ENCODE measurements at regions not wholly inside any gene's neighbourhood (a gene's known extent, or its start where the extent isn't known, plus 50 kb on each side); places are given as distances from the start of the nearest gene placed in this dataset.

DNA sequence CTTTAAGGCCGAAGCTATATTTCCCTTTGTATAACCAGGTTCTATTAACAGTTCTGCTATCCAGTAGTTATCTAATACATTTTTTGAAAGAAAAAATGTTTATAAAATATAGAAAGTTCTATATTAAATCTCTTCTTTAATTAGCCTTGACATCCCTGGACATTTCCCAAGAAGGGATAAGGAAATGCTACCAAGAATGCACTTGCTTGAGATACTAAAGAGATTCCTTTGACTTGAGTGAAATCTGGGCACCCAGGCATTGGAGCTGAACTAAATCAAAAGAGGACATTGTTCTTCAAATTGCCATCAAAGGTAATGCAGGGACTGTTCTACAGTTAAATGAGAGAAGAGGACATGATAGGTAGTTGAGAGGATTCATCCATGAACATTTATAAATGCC is 535.9 kb upstream of the FAT3 start:
- Histone ChIP-seq H4K20me1 (ENCODE audit: insufficient read depth, low read length) (no peaks in the 10 kb centered on the region), H3K27me3 (replicated peaks; ENCODE audit: insufficient read depth, low read length) (no peaks in the 10 kb centered on the region), H2AFZ (ENCODE audit: low read length) (no peak overlapping the region), H3K9me3 (replicated peaks; ENCODE audit: insufficient read depth, low read length) (no peaks in the 10 kb centered on the region), H3K36me3 (replicated peaks; ENCODE audit: insufficient read depth, low read length) (no peaks in the 10 kb centered on the region), H3K4me3 (ENCODE audit: low read length) (no peak overlapping the region), H3K79me2 (ENCODE audit: low read length) (no peaks in the 10 kb centered on the region), H3K9ac (ENCODE audit: low read length) (no peak overlapping the region), H3K9me2 (replicated peaks; ENCODE audit: insufficient read depth, low read length) (no peaks in the 10 kb centered on the region), H3K4me2 (ENCODE audit: low read depth, low read length) (no peak overlapping the region), H3F3A (ENCODE audit: insufficient read depth, low read length) (no peaks in the 10 kb centered on the region), H3K27ac (ENCODE audit: low read length) (no peak overlapping the region), H3K4me1 (ENCODE audit: low read length) (no peaks in the 10 kb centered on the region)
- DNase-seq: no peak
- TF ChIP-seq EZH2phosphoT487 (IDR thresholded peaks at IDR 0.05; ENCODE audit: low read length): no peak
- no peak for TF ChIP-seq CTCF (IDR thresholded peaks at IDR 0.05; ENCODE audit: low read length)
- TF ChIP-seq EZH2 (optimal IDR thresholded peaks at IDR 0.05; ENCODE audit: low read depth, low read length): no peak

- no peak overlapping the region for H3K4me2 ChIP-seq (ENCODE audit: low read depth, low read length)
- no peaks in the 10 kb centered on the region for H3K36me3 ChIP-seq (replicated peaks; ENCODE audit: insufficient read depth, low read length)
- H3K27me3 ChIP-seq (replicated peaks; ENCODE audit: insufficient read depth, low read length): no peaks in the 10 kb centered on the region
- no peak for DNase-seq
- H3K9me3 ChIP-seq (replicated peaks; ENCODE audit: insufficient read depth, low read length): no peaks in the 10 kb centered on the region
- no peaks in the 10 kb centered on the region for H4K20me1 ChIP-seq (ENCODE audit: insufficient read depth, low read length)
- H3K9me2 ChIP-seq (replicated peaks; ENCODE audit: insufficient read depth, low read length): no peaks in the 10 kb centered on the region
- no peaks in the 10 kb centered on the region for H3K79me2 ChIP-seq (ENCODE audit: low read length)
- H3K27ac ChIP-seq (ENCODE audit: low read length): no peak overlapping the region
- TF ChIP-seq EZH2 (optimal IDR thresholded peaks at IDR 0.05; ENCODE audit: low read depth, low read length) (no peak), CTCF (IDR thresholded peaks at IDR 0.05; ENCODE audit: low read length) (no peak), EZH2phosphoT487 (IDR thresholded peaks at IDR 0.05; ENCODE audit: low read length) (no peak)
- H3F3A ChIP-seq (ENCODE audit: insufficient read depth, low read length): no peaks in the 10 kb centered on the region
- no peaks in the 10 kb centered on the region for H3K4me1 ChIP-seq (ENCODE audit: low read length)
- H2AFZ ChIP-seq (ENCODE audit: low read length): no peak overlapping the region
- H3K4me3 ChIP-seq (ENCODE audit: low read length): no peak overlapping the region
- H3K9ac ChIP-seq (ENCODE audit: low read length): no peak overlapping the region
Observed at GRCh38 chr11:91686700-91687099, 537.9 kb upstream of the FAT3 start.

- no peak overlapping the region for H2AFZ ChIP-seq (ENCODE audit: low read length)
- H3F3A ChIP-seq (ENCODE audit: insufficient read depth, low read length): no peaks in the 10 kb centered on the region
- no peaks in the 10 kb centered on the region for H3K9me3 ChIP-seq (replicated peaks; ENCODE audit: insufficient read depth, low read length)
- H3K4me3 ChIP-seq (ENCODE audit: low read length): no peak overlapping the region
- no peak overlapping the region for H3K9ac ChIP-seq (ENCODE audit: low read length)
- no peaks in the 10 kb centered on the region for H3K27me3 ChIP-seq (replicated peaks; ENCODE audit: insufficient read depth, low read length)
- H3K9me2 ChIP-seq (replicated peaks; ENCODE audit: insufficient read depth, low read length): no peaks in the 10 kb centered on the region
- no peaks in the 10 kb centered on the region for H4K20me1 ChIP-seq (ENCODE audit: insufficient read depth, low read length)
- H3K36me3 ChIP-seq (replicated peaks; ENCODE audit: insufficient read depth, low read length): no peaks in the 10 kb centered on the region
- no peaks in the 10 kb centered on the region for H3K4me1 ChIP-seq (ENCODE audit: low read length)
- TF ChIP-seq EZH2 (optimal IDR thresholded peaks at IDR 0.05; ENCODE audit: low read depth, low read length): no peak
- H3K4me2 ChIP-seq (ENCODE audit: low read depth, low read length): no peak overlapping the region
- H3K79me2 ChIP-seq (ENCODE audit: low read length): no peaks in the 10 kb centered on the region
- no peak overlapping the region for H3K27ac ChIP-seq (ENCODE audit: low read length)
- DNase-seq: no peak
Observed at GRCh38 chr11:91686281-91686680, 538.3 kb upstream of the FAT3 start.

- Histone ChIP-seq H3K27me3 (replicated peaks; ENCODE audit: insufficient read depth, low read length) (no peaks in the 10 kb centered on the region), H3K4me3 (ENCODE audit: low read length) (no peak overlapping the region), H3K27ac (ENCODE audit: low read length) (no peak overlapping the region), H3K36me3 (replicated peaks; ENCODE audit: insufficient read depth, low read length) (no peaks in the 10 kb centered on the region), H3K9me3 (replicated peaks; ENCODE audit: insufficient read depth, low read length) (no peaks in the 10 kb centered on the region), H2AFZ (ENCODE audit: low read length) (no peak overlapping the region), H3K9ac (ENCODE audit: low read length) (no peak overlapping the region), H3K79me2 (ENCODE audit: low read length) (no peaks in the 10 kb centered on the region), H4K20me1 (ENCODE audit: insufficient read depth, low read length) (no peaks in the 10 kb centered on the region), H3K4me2 (ENCODE audit: low read depth, low read length) (no peak overlapping the region), H3F3A (ENCODE audit: insufficient read depth, low read length) (no peaks in the 10 kb centered on the region), H3K9me2 (replicated peaks; ENCODE audit: insufficient read depth, low read length) (no peaks in the 10 kb centered on the region), H3K4me1 (ENCODE audit: low read length) (no peaks in the 10 kb centered on the region)
- no peak for DNase-seq
- TF ChIP-seq CTCF (IDR thresholded peaks at IDR 0.05; ENCODE audit: low read length) (no peak), EZH2phosphoT487 (IDR thresholded peaks at IDR 0.05; ENCODE audit: low read length) (no peak), EZH2 (optimal IDR thresholded peaks at IDR 0.05; ENCODE audit: low read depth, low read length) (no peak)
Observed at GRCh38 chr11:91673705-91674104, 550.9 kb upstream of the FAT3 start.
